GM12872 (cell line): ENCODE measurements at regions not wholly inside any gene's neighbourhood (a gene's known extent, or its start where the extent isn't known, plus 50 kb on each side); places are given as distances from the start of the nearest gene placed in this dataset.

ENCODE experiments used
- TF ChIP-seq, protein P1 (sequence below): IDR thresholded peaks from 3 replicates; pipeline ENCODE4 v1.5.1; 2011; ENCODE audit warnings: low read depth, mild to moderate bottlenecking, low read length, moderate library complexity; ENCODE audit not compliant: insufficient read depth

DNA sequence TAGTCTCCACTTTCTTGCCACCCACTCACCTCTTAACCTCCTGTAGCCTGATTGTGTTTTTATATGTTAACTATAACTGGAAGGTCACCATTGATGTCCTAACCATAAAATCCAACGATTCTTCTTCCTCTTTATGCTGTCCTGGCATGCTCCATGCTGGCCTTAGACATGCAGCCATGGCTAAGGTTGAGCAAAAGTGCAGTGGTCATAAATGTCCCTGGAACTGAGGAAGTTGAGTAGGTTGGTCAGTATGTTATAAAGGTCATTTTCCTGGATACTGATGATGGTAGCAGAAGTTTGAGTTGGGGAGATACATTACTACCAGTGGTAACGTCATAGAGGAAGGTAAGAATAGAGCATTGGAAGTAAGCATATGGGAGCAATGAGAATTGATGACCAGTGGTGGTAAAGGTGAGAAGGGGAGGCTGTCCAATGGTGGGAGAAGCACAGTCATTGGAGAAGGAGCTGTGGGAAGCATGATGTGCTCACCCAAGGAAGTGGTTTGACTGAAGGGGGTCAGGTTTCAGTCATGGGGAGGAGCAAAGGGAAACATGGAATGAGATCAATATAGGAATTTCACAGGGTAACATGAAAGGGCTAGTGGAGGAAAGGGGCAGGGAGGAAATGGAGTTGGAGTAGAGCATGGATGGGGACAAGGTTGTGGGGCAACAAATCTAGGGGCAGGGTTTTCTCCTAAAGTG lies 240.8 kb downstream of the DACT1 start:
- TF ChIP-seq, protein P1, sequence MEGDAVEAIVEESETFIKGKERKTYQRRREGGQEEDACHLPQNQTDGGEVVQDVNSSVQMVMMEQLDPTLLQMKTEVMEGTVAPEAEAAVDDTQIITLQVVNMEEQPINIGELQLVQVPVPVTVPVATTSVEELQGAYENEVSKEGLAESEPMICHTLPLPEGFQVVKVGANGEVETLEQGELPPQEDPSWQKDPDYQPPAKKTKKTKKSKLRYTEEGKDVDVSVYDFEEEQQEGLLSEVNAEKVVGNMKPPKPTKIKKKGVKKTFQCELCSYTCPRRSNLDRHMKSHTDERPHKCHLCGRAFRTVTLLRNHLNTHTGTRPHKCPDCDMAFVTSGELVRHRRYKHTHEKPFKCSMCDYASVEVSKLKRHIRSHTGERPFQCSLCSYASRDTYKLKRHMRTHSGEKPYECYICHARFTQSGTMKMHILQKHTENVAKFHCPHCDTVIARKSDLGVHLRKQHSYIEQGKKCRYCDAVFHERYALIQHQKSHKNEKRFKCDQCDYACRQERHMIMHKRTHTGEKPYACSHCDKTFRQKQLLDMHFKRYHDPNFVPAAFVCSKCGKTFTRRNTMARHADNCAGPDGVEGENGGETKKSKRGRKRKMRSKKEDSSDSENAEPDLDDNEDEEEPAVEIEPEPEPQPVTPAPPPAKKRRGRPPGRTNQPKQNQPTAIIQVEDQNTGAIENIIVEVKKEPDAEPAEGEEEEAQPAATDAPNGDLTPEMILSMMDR: no peak

DNA sequence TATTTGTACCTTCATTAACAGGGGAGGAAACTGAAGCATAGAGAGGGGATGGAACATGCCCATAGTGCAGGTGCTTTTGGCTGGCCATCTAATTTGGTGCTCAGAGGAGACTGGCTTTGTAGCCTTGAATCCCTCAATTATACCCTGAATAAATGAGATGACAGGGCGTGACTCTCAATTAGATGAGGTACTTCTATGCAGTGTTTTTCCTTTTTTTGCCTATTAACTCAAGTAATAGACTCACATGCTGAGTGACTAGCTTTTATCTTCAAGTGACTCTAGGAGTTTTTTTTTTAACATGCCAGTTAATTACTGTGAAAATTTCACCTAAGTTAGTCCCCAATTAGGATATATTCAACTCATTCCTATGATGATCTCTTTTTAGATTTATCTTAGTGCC lies 243.7 kb downstream of the DACT1 start:
- TF ChIP-seq, protein P1: no peak

GRCh38 chr14:58882577-58883018 lies 244.8 kb downstream of the DACT1 start:
- TF ChIP-seq, protein P1: no peak

DNA sequence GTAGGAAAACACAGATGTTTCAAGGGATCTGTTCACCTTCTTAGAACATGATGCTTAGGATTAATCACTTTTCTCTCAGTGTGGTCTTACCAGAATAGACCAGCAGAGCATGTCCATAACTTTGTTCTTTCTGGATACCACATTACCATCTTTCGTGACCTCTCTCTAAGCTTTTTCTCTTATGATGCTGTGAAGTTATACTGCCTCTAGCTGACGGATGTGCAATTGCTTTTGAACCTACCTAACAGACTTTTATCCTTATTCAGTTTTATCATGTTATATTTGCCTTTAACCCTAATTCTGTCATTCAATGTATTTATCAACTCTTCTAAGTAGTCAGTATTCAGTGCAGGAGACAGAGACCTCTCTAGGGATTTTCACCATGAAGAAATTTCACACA lies 246.7 kb downstream of the DACT1 start:
- TF ChIP-seq, protein P1: peak; percentile 43; the same call in 1 of the 3 replicates

DNA sequence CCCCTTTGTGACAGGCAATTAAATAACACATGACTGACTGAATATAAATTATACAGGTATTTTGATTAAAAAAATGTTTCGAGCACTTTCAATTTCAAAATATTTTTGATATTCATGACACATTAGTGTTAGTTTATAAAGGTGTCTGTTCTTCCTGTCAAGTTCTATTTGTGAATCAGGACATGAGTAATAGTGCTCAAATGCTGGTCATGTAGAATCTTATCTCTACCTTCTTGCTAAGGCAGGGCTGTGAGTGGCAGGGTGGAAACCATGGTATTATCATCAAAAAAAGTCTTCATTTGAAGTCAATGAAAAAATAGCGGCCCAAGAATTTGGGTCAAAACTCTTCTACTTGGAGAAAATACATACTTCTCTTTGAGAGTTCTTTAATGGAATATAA lies 250.2 kb downstream of the DACT1 start:
- TF ChIP-seq, protein P1: no peak

GRCh38 chr14:58898655-58899316 lies 261.0 kb downstream of the DACT1 start:
- TF ChIP-seq, protein P1: no peak

- TF ChIP-seq, protein P1: no peak
Observed at GRCh38 chr14:58899317-58899713, 261.6 kb downstream of the DACT1 start.
